ENCODE measurements at regions not wholly inside any gene's neighbourhood (a gene's known extent, or its start where the extent isn't known, plus 50 kb on each side); places are given as distances from the start of the nearest gene placed in this dataset.

GRCh38 chr4:117210551-117210950, 125.2 kb upstream of the TRAM1L1 start:
- no peak for TF ChIP-seq CTCF (IDR thresholded peaks at IDR 0.05 in 4 of 5, conservative IDR thresholded peaks at IDR 0.05 in 1 of 5)
- TF ChIP-seq POLR2A (IDR thresholded peaks at IDR 0.05), result no peak

Measured in gastrocnemius medialis (tissue), 4 donors.